H1 (cell line): ENCODE measurements at regions not wholly inside any gene's neighbourhood (a gene's known extent, or its start where the extent isn't known, plus 50 kb on each side); places are given as distances from the start of the nearest gene placed in this dataset.

Experiments used
- CTCF ChIA-PET: fragments of 300-600 bp; sonication (Branson Sonifier 250); formaldehyde crosslinking; loops from one replicate; lab custom pipeline; 2021; ENCODE audit not compliant: partially characterized antibody; lab: Charles Lee
- POLR2A ChIA-PET: fragments of 300-600 bp; sonication (Branson Sonifier 250); formaldehyde crosslinking; loops from one replicate; lab custom pipeline; 2021; ENCODE audit warnings: inconsistent platforms; ENCODE audit not compliant: partially characterized antibody; lab: Charles Lee
- DNase-seq, 2 experiments: peaks; one replicate each; pipeline versions ENCODE4 v3.0.0 to v3.0.0-alpha.2; 2010 to 2022; ENCODE audit warnings: low spot score in 2 of 2, low read depth in 1 of 2, mixed read lengths in 1 of 2
- FAIRE-seq: peaks from 2 replicates; lab custom pipeline; 2011; peaks lifted over from hg19 to GRCh38; lab: Jason Lieb, UNC
- H2AFZ ChIP-seq: 2 replicates; pipeline ENCODE4 v1.8.1; 2012; ENCODE audit warnings: low read length, inconsistent platforms
- H2AK5ac ChIP-seq: 2 replicates; pipeline ENCODE4 v1.6.1; 2013; ENCODE audit warnings: low read depth, low read length
- H2BK120ac ChIP-seq: replicated peaks from 2 replicates; pipeline ENCODE3; 2013; ENCODE audit warnings: low read depth, low read length, inconsistent platforms
- H2BK12ac ChIP-seq: 2 replicates; pipeline ENCODE4 v1.6.1; 2013; ENCODE audit warnings: low read depth, low read length
- H2BK15ac ChIP-seq: 2 replicates; pipeline ENCODE4 v1.6.1; 2013; ENCODE audit warnings: low read length
- H2BK20ac ChIP-seq: 2 replicates; pipeline ENCODE4 v1.6.1; 2013; ENCODE audit warnings: low read length
- H2BK5ac ChIP-seq: 2 replicates; pipeline ENCODE4 v1.6.1; 2013; ENCODE audit warnings: low read depth, low read length
- H3K14ac ChIP-seq: 2 replicates; pipeline ENCODE4 v1.6.1; 2013; ENCODE audit warnings: inconsistent platforms; ENCODE audit not compliant: insufficient read length
- H3K18ac ChIP-seq: 2 replicates; pipeline ENCODE4 v1.6.1; 2013; ENCODE audit warnings: low read length; ENCODE audit errors: extremely low read depth
- H3K23ac ChIP-seq: 2 replicates; pipeline ENCODE4 v1.6.1; 2013; ENCODE audit warnings: inconsistent platforms; ENCODE audit not compliant: insufficient read length
- H3K23me2 ChIP-seq: 2 replicates; pipeline ENCODE4 v1.6.1; 2013; ENCODE audit warnings: low read depth, low read length
- H3K27ac ChIP-seq: 2 replicates; pipeline ENCODE4 v1.6.1; 2011; ENCODE audit warnings: low read depth, low read length, inconsistent platforms
- H3K27me3 ChIP-seq, 4 experiments: replicated peaks in 1 of 4; 1 replicate in 1 of 4; 2 replicates in 3 of 4; pipeline versions ENCODE4 v1.6.1 to v1.8.1; 2011 to 2013; ENCODE audit warnings: low read length in 3 of 4, mild to moderate bottlenecking in 3 of 4, inconsistent platforms in 2 of 4, mixed read lengths in 2 of 4, moderate library complexity in 1 of 4; ENCODE audit not compliant: control insufficient read depth in 3 of 4, insufficient read depth in 3 of 4; ENCODE audit errors: extremely low read depth in 1 of 4
- H3K36me3 ChIP-seq, 4 experiments: 2 replicates each; pipeline versions ENCODE4 v1.6.1 to v1.8.1; 2011 to 2013; ENCODE audit warnings: mild to moderate bottlenecking in 4 of 4, low read length in 3 of 4, moderate library complexity in 2 of 4, control low read depth in 1 of 4, inconsistent platforms in 1 of 4; ENCODE audit not compliant: insufficient read depth in 4 of 4, control insufficient read depth in 2 of 4
- H3K4ac ChIP-seq: replicated peaks from 2 replicates; pipeline ENCODE3; 2013; ENCODE audit warnings: low read length, low read depth, mixed read lengths, inconsistent platforms; ENCODE audit not compliant: insufficient read length
- H3K4me1 ChIP-seq, 4 experiments: replicated peaks in 1 of 4; 1 replicate in 1 of 4; 2 replicates in 3 of 4; pipeline versions ENCODE4 v1.6.1 to v1.8.1; 2011 to 2013; ENCODE audit warnings: low read length in 3 of 4, inconsistent platforms in 2 of 4, mixed read lengths in 1 of 4; ENCODE audit not compliant: insufficient read depth in 4 of 4, control insufficient read depth in 3 of 4
- H3K4me2 ChIP-seq, 2 experiments: 2 replicates each; pipeline versions ENCODE4 v1.6.1 to v1.8.1; 2011 to 2013; ENCODE audit warnings: low read depth in 2 of 2, low read length in 2 of 2, control low read depth in 1 of 2, inconsistent platforms in 1 of 2, mild to moderate bottlenecking in 1 of 2; ENCODE audit not compliant: insufficient read depth in 1 of 2
- H3K4me3 ChIP-seq, 4 experiments: fragments of 200-600, 300-600 bp in 1 of 4; sonication (generic), shearing (Covaris generic), sonication (Bioruptor Twin) in 1 of 4; 2 replicates each; pipeline versions ENCODE4 v1.5.1 to v1.8.1; 2011 to 2016; ENCODE audit warnings: low read length in 4 of 4, low read depth in 3 of 4, control low read depth in 2 of 4, inconsistent platforms in 2 of 4, mild to moderate bottlenecking in 2 of 4, mixed read lengths in 1 of 4, moderate library complexity in 1 of 4; ENCODE audit not compliant: insufficient read depth in 2 of 4; ENCODE audit errors: extremely low read depth in 1 of 4
- H3K56ac ChIP-seq: replicated peaks from 2 replicates; pipeline ENCODE3; 2013; ENCODE audit warnings: low read depth, mild to moderate bottlenecking, mixed read lengths, low read length, inconsistent platforms; ENCODE audit not compliant: insufficient read length
- H3K79me1 ChIP-seq: 2 replicates; pipeline ENCODE4 v1.6.1; 2013; ENCODE audit warnings: low read depth, low read length, control low read depth
- H3K79me2 ChIP-seq, 2 experiments: 2 replicates each; pipeline versions ENCODE4 v1.6.1 to v1.8.1; 2012 to 2013; ENCODE audit warnings: low read length in 2 of 2, mild to moderate bottlenecking in 2 of 2, inconsistent platforms in 1 of 2; ENCODE audit not compliant: insufficient read depth in 2 of 2, control insufficient read depth in 1 of 2
- H3K9ac ChIP-seq, 4 experiments: replicated peaks in 1 of 4; 1 replicate in 1 of 4; 2 replicates in 3 of 4; pipeline versions ENCODE4 v1.6.1 to v1.8.1; 2011 to 2013; ENCODE audit warnings: low read depth in 3 of 4, low read length in 3 of 4, control low read depth in 2 of 4, mild to moderate bottlenecking in 2 of 4, moderate library complexity in 2 of 4, inconsistent platforms in 1 of 4; ENCODE audit errors: extremely low read depth in 1 of 4
- H3K9me3 ChIP-seq, 2 experiments: 2 replicates each; pipeline versions ENCODE4 v1.6.1 to v1.8.1; 2012 to 2013; ENCODE audit warnings: mild to moderate bottlenecking in 2 of 2, moderate library complexity in 2 of 2, control low read depth in 1 of 2, inconsistent platforms in 1 of 2, low read depth in 1 of 2, low read length in 1 of 2, mixed read lengths in 1 of 2; ENCODE audit not compliant: insufficient read depth in 2 of 2
- H4K20me1 ChIP-seq, 2 experiments: replicated peaks in 1 of 2; 2 replicates each; pipeline versions ENCODE3 to v1.8.1; 2011 to 2013; ENCODE audit warnings: inconsistent platforms in 2 of 2, low read length in 2 of 2, mild to moderate bottlenecking in 1 of 2; ENCODE audit not compliant: insufficient read depth in 2 of 2, control insufficient read depth in 1 of 2
- H4K5ac ChIP-seq: 2 replicates; pipeline ENCODE4 v1.6.1; 2013; ENCODE audit warnings: low read length, low read depth, mixed read lengths, inconsistent platforms; ENCODE audit not compliant: insufficient read length
- H4K8ac ChIP-seq: 2 replicates; pipeline ENCODE4 v1.8.0; 2013; ENCODE audit warnings: mild to moderate bottlenecking, moderate library complexity, low read length, inconsistent platforms; ENCODE audit not compliant: insufficient read depth; ENCODE audit errors: extremely low read depth
- H4K91ac ChIP-seq: replicated peaks from 2 replicates; pipeline ENCODE3; 2013; ENCODE audit warnings: low read length, mixed read lengths, inconsistent platforms; ENCODE audit not compliant: insufficient read length
- JUND ChIP-seq: IDR thresholded peaks from 2 replicates; pipeline ENCODE4 v1.6.1; 2011; ENCODE audit warnings: mild to moderate bottlenecking, improper control_type of control experiment, low read length
- SP2 ChIP-seq: IDR thresholded peaks from 2 replicates; pipeline ENCODE4 v1.6.1; 2012; ENCODE audit warnings: mild to moderate bottlenecking, low read length, inconsistent platforms
- SRF ChIP-seq: IDR thresholded peaks from 2 replicates; pipeline ENCODE4 v1.6.1; 2011; ENCODE audit warnings: mild to moderate bottlenecking, low read depth, low read length, moderate library complexity
- SUZ12 ChIP-seq: fragments of 200-600 bp; sonication (generic); IDR thresholded peaks from 2 replicates; pipeline ENCODE4 v1.6.1; 2012; ENCODE audit warnings: mild to moderate bottlenecking, inconsistent platforms, low read length, moderate library complexity, mixed read lengths
- WGBS, 2 experiments: shearing (Covaris generic) in 1 of 2; methylation state at CpG; one replicate each; pipeline versions ENCODE4 v1.1.6 to v1.1.7; 2013 to 2015; ENCODE audit warnings: low lambda C conversion rate in 2 of 2, mixed read lengths in 2 of 2, inconsistent platforms in 1 of 2, low coverage in 1 of 2, missing lambda C conversion rate in 1 of 2; ENCODE audit not compliant: insufficient replicate concordance in 2 of 2, insufficient coverage in 1 of 2, insufficient read length in 1 of 2; ENCODE audit errors: extremely low coverage in 1 of 2, missing lambda C conversion rate in 1 of 2; 5-methylcytosine and 5-hydroxymethylcytosine counted together

DNA sequence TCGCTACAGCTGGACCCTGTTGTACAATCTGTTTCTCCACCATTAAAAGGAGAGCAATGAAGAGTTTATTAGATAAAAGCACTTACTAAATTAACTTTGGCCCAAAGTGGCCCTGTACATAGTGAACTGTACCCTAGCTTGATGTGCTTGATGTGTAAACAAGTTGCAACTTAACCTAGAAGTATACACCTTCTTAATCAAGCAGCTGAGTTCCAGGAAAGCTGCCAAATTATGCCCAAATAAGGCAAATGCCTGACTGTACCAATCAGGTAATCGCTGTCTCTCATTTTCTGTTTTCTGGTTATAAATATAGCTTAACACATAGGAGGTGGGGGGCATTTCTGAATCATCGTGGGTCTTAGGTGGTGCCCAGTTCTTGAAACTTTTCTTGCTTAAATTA, 704.8 kb upstream of the CBLB start:
- 86% methylated on average over 3 of the region's 3 CpGs; no CpG with 5 or more reads in 1 of the 2 experiments for WGBS, 2 experiments
- no peaks in the 10 kb centered on the region for H3K36me3 ChIP-seq

More for the DNA sequence above, 704.8 kb upstream of the CBLB start:
- H4K91ac ChIP-seq, result no peak overlapping the region
- no peak for DNase-seq
- no peak overlapping the region for H3K27ac ChIP-seq
- H2BK15ac ChIP-seq, result no peak overlapping the region
- H4K8ac ChIP-seq, result no peak overlapping the region
- H2BK5ac ChIP-seq, result no peak overlapping the region
- H3K4ac ChIP-seq, result no peak overlapping the region
- H2AFZ ChIP-seq, result no peak overlapping the region
- H3K27me3 ChIP-seq, result no peaks in the 10 kb centered on the region
- H3K79me2 ChIP-seq, result no peaks in the 10 kb centered on the region
- H3K14ac ChIP-seq, result no peak overlapping the region
- no peak overlapping the region for H2BK120ac ChIP-seq
- H2BK20ac ChIP-seq, result no peak overlapping the region
- H3K9ac ChIP-seq, result no peak overlapping the region
- H3K4me1 ChIP-seq, result no peaks in the 10 kb centered on the region
- no peak overlapping the region for H3K4me3 ChIP-seq
- ChIA-PET CTCF (interaction anchor here (2.2 kb wide), 1 partner anchor 36 kb away, joined by 8 read pairs; no protein-coding TSS in a partner anchor), POLR2A (no interaction called here)
- no peak overlapping the region for H2AK5ac ChIP-seq
- no peak overlapping the region for H2BK12ac ChIP-seq
- no peak overlapping the region for H3K4me2 ChIP-seq
- H3K18ac ChIP-seq, result no peak overlapping the region
- H3K79me1 ChIP-seq, result no peaks in the 10 kb centered on the region
- FAIRE-seq, result no peak
- no peak overlapping the region for H4K5ac ChIP-seq
- TF ChIP-seq SUZ12 (no peak), JUND (no peak), SP2 (no peak), SRF (peak; percentile 72)
- H4K20me1 ChIP-seq, result no peaks in the 10 kb centered on the region
- no peak overlapping the region for H3K56ac ChIP-seq
- H3K23ac ChIP-seq, result no peak overlapping the region
- no peaks in the 10 kb centered on the region for H3K23me2 ChIP-seq
- no peaks in the 10 kb centered on the region for H3K9me3 ChIP-seq
